Keratinocyte (primary cell): ENCODE measurements at regions not wholly inside any gene's neighbourhood (a gene's known extent, or its start where the extent isn't known, plus 50 kb on each side); places are given as distances from the start of the nearest gene placed in this dataset.

ENCODE experiments used
- DNase-seq: peaks from one replicate; pipeline ENCODE4 v3.0.0-alpha.2; 2011; ENCODE audit warnings: low read depth, missing footprints, low spot score
- FAIRE-seq: peaks from 2 replicates; lab custom pipeline; 2011; peaks lifted over from hg19 to GRCh38; lab: Jason Lieb, UNC
- H2AFZ ChIP-seq: 2 replicates; pipeline ENCODE4 v1.6.0; 2012; ENCODE audit warnings: low read length, control low read depth, inconsistent platforms; ENCODE audit not compliant: control insufficient read depth
- H3K27ac ChIP-seq: 2 replicates; pipeline ENCODE4 v1.5.1; 2011; ENCODE audit warnings: low read length; ENCODE audit not compliant: control insufficient read depth, insufficient read depth
- H3K27me3 ChIP-seq: 3 replicates; pipeline ENCODE4 v1.6.0; 2011; ENCODE audit warnings: low read length; ENCODE audit not compliant: control insufficient read depth, insufficient read depth; ENCODE audit errors: extremely low read depth
- H3K36me3 ChIP-seq, 2 experiments: 2 replicates in 1 of 2; 3 replicates in 1 of 2; pipeline ENCODE4 v1.5.1; 2011; ENCODE audit warnings: low read length in 2 of 2, mild to moderate bottlenecking in 1 of 2; ENCODE audit not compliant: control insufficient read depth in 2 of 2, insufficient read depth in 2 of 2; ENCODE audit errors: extremely low read depth in 1 of 2
- H3K4me1 ChIP-seq: 3 replicates; pipeline ENCODE4 v1.5.1; 2011; ENCODE audit warnings: low read length; ENCODE audit not compliant: control insufficient read depth, insufficient read depth; ENCODE audit errors: extremely low read depth
- H3K4me2 ChIP-seq: 3 replicates; pipeline ENCODE4 v1.6.0; 2011; ENCODE audit warnings: low read depth, low read length; ENCODE audit not compliant: control insufficient read depth, insufficient read depth; ENCODE audit errors: extremely low read depth
- H3K4me3 ChIP-seq, 3 experiments: fragments of 200-600 bp in 1 of 3; sonication (generic) in 1 of 3; 2 replicates in 2 of 3; 3 replicates in 1 of 3; pipeline ENCODE4 v1.5.1; 2011 to 2016; ENCODE audit warnings: low read length in 3 of 3, mild to moderate bottlenecking in 3 of 3, control low read depth in 2 of 3, inconsistent platforms in 1 of 3, low read depth in 1 of 3, mixed read lengths in 1 of 3, mixed run types in 1 of 3, moderate library complexity in 1 of 3; ENCODE audit not compliant: control insufficient read depth in 2 of 3, insufficient read depth in 2 of 3; ENCODE audit errors: extremely low read depth in 1 of 3
- H3K79me2 ChIP-seq: 2 replicates; pipeline ENCODE4 v1.6.0; 2012; ENCODE audit warnings: low read length; ENCODE audit not compliant: control insufficient read depth, insufficient read depth
- H3K9ac ChIP-seq: 3 replicates; pipeline ENCODE4 v1.6.0; 2011; ENCODE audit warnings: low read length; ENCODE audit not compliant: control insufficient read depth, insufficient read depth; ENCODE audit errors: extremely low read depth
- H3K9me1 ChIP-seq: 3 replicates; pipeline ENCODE4 v1.6.0; 2011; ENCODE audit warnings: low read length; ENCODE audit not compliant: control insufficient read depth, insufficient read depth; ENCODE audit errors: extremely low read depth
- H3K9me3 ChIP-seq: 2 replicates; pipeline ENCODE4 v1.5.1; 2012; ENCODE audit warnings: low read depth, low read length; ENCODE audit not compliant: control insufficient read depth
- H4K20me1 ChIP-seq: 3 replicates; pipeline ENCODE4 v1.6.0; 2011; ENCODE audit warnings: low read length; ENCODE audit not compliant: control insufficient read depth, insufficient read depth; ENCODE audit errors: extremely low read depth
- EZH2 ChIP-seq: IDR thresholded peaks from one replicate; pipeline ENCODE4 v1.6.1; 2012; ENCODE audit warnings: inconsistent platforms, mild to moderate bottlenecking, low read length, moderate library complexity
- dilution Hi-C: fragments of 300-500 bp; cut with MboI; formaldehyde crosslinking; loops from one replicate; pipeline ENCODE4 v1.7.0; 2020; ENCODE audit warnings: low sequenced_read_pairs; ENCODE audit not compliant: extremely low pct_ligation_motif_present
- TF ChIP-seq, protein P1 (sequence below), 3 experiments: IDR thresholded peaks in 1 of 3; conservative IDR thresholded peaks in 1 of 3; optimal IDR thresholded peaks in 1 of 3; 2 replicates in 2 of 3; 3 replicates in 1 of 3; pipeline versions ENCODE3 to v1.5.1; 2011; ENCODE audit warnings: low read length in 3 of 3, mild to moderate bottlenecking in 3 of 3, moderate library complexity in 2 of 3, control low read depth in 1 of 3, inconsistent platforms in 1 of 3; ENCODE audit not compliant: insufficient read depth in 2 of 3; ENCODE audit errors: extremely low read depth in 1 of 3

DNA sequence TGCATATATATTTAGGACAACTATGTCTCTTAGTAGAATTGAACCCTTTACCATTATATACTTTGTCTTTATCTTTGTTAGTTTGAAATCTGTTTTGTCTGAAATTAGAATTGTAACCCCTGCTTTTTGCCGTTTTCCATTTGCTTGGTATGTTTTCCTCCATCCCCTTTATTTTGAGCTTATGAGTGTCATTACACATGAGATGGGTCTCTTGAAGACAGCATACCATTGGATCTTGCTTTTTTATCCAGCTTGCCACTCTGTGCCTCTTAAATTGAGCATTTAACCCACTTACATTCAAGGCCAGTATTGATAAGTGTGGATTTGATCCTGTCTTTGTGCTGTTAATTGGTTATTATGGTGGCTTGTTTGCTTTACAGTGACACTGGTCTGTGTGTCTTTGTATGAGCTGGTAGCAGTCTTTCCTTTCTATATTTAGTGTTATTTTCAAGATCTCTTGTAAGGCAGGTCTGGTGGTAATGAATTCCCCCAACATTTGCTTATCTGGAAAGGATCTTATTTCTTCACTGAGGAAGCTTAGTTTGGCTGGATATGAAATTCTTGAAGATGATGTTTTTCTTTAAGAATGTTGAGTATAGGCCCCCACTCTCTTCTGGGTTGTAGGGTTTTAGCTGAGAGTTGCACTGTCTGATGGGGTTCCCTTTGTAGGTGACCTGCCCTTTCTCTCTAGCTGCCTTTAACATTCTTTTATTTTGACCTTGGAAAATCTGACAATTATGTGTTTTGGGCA, 149.5 kb downstream of the AHR start:
- no peak overlapping the region for H3K9ac ChIP-seq
- peaks cover 3% of the 10 kb centered on the region for H3K4me1 ChIP-seq
- no peaks in the 10 kb centered on the region for H3K9me1 ChIP-seq
- no peaks in the 10 kb centered on the region for H3K9me3 ChIP-seq
- TF ChIP-seq, protein P1, sequence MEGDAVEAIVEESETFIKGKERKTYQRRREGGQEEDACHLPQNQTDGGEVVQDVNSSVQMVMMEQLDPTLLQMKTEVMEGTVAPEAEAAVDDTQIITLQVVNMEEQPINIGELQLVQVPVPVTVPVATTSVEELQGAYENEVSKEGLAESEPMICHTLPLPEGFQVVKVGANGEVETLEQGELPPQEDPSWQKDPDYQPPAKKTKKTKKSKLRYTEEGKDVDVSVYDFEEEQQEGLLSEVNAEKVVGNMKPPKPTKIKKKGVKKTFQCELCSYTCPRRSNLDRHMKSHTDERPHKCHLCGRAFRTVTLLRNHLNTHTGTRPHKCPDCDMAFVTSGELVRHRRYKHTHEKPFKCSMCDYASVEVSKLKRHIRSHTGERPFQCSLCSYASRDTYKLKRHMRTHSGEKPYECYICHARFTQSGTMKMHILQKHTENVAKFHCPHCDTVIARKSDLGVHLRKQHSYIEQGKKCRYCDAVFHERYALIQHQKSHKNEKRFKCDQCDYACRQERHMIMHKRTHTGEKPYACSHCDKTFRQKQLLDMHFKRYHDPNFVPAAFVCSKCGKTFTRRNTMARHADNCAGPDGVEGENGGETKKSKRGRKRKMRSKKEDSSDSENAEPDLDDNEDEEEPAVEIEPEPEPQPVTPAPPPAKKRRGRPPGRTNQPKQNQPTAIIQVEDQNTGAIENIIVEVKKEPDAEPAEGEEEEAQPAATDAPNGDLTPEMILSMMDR (optimal IDR thresholded peaks at IDR 0.05 in 1 of 3, IDR thresholded peaks at IDR 0.05 in 1 of 3, conservative IDR thresholded peaks at IDR 0.05 in 1 of 3; ENCODE audit: extremely low read depth in 1 of 3, insufficient read depth in 2 of 3, low read length in 3 of 3): no peak
- TF ChIP-seq EZH2: no peak
- DNase-seq: no peak
- H3K4me3 ChIP-seq: no peak overlapping the region
- H2AFZ ChIP-seq: no peak overlapping the region
- H3K4me2 ChIP-seq: no peak overlapping the region
- H3K36me3 ChIP-seq: no peaks in the 10 kb centered on the region
- H3K27ac ChIP-seq: no peak overlapping the region
- dilution Hi-C loops: no loop called here
- no peak for FAIRE-seq
- no peaks in the 10 kb centered on the region for H3K27me3 ChIP-seq
- H4K20me1 ChIP-seq: no peaks in the 10 kb centered on the region
- H3K79me2 ChIP-seq: no peaks in the 10 kb centered on the region

DNA sequence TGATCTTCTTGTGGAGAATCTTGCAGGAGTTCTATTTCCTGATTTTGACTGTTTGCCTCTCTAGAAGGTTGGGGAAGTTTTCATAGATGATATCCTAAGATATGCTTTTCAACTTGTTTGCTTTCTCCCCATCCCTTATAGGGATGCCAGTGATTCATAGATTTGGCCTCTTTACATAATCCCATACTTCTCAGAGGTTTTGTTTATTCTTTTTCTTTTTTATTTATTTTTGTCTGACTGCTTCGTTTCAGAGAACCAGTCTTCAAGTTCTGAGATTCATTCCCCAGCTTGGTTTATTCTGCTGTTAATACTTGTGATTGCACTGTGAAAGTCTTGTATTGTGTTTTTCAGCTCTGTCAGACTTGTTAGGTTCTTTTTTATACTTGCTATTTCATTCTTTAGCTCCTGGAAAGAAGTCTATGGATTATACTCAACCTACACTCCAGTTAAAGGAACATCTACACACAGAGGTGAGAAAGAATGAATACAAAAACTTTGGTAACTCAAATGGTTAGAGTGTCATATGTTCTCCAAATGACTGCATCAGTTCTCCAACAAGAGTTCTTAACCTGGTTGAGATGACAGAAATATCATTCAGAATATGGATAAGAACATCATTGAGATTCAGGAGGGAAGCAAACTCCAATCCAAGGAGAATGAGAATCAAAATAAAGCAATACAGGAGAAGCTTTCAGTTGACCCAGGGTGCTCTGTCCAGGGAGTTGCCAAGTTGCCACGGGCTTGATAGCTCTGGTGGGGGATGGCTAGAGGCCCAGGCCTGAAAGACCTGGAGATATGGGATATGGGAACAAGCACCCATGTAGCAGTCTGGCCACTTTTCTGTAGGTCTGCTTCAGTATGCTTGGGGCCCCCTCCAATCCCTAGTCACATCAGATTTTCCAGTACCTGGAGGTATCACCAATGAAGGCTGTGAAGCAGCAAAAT, 150.3 kb downstream of the AHR start:
- Histone ChIP-seq H3K9me3 (no peaks in the 10 kb centered on the region), H4K20me1 (no peaks in the 10 kb centered on the region), H3K36me3 (no peaks in the 10 kb centered on the region), H3K27ac (no peak overlapping the region), H3K4me3 (no peak overlapping the region), H3K9ac (no peak overlapping the region), H3K4me2 (no peak overlapping the region), H3K4me1 (peaks cover 3% of the 10 kb centered on the region), H3K27me3 (no peaks in the 10 kb centered on the region), H2AFZ (no peak overlapping the region), H3K9me1 (no peaks in the 10 kb centered on the region), H3K79me2 (no peaks in the 10 kb centered on the region)
- DNase-seq (no peak), FAIRE-seq (no peak)
- dilution Hi-C loops: no loop called here
- no peak for TF ChIP-seq EZH2
- TF ChIP-seq, protein P1 (optimal IDR thresholded peaks at IDR 0.05 in 1 of 3, IDR thresholded peaks at IDR 0.05 in 1 of 3, conservative IDR thresholded peaks at IDR 0.05 in 1 of 3; ENCODE audit: extremely low read depth in 1 of 3, insufficient read depth in 2 of 3, low read length in 3 of 3): no peak
